OCI-LY3 (cell line): ENCODE measurements at regions not wholly inside any gene's neighbourhood (a gene's known extent, or its start where the extent isn't known, plus 50 kb on each side); places are given as distances from the start of the nearest gene placed in this dataset.

Experiments
- H2AFZ ChIP-seq: fragments of 200-600, 300-600 bp; shearing (Covaris generic); 2 replicates; pipeline ENCODE4 v1.6.0; 2014; ENCODE audit warnings: antibody characterized with exemption, low read depth, low read length
- H3K27ac ChIP-seq: fragments of 200-600, 300-600 bp; sonication (generic); 2 replicates; pipeline ENCODE4 v1.5.1; 2014; ENCODE audit warnings: mild to moderate bottlenecking, low read length, moderate library complexity, mixed read lengths
- H3K27me3 ChIP-seq: fragments of 200-600, 300-600 bp; sonication (generic); 2 replicates; pipeline ENCODE4 v1.6.1; 2014; ENCODE audit warnings: low read depth, low read length, mixed read lengths
- H3K36me3 ChIP-seq: fragments of 200-600, 300-600 bp; sonication (generic); replicated peaks from 2 replicates; pipeline ENCODE3; 2014; ENCODE audit warnings: low read depth, low read length, mixed read lengths
- H3K4me1 ChIP-seq: fragments of 300-600, 200-600 bp; sonication (generic); 2 replicates; pipeline ENCODE4 v1.6.1; 2014; ENCODE audit warnings: low read length, mixed read lengths
- H3K4me2 ChIP-seq: fragments of 200-600, 300-600 bp; sonication (generic); 2 replicates; pipeline ENCODE4 v1.6.1; 2014; ENCODE audit warnings: low read length, mixed read lengths
- H3K4me3 ChIP-seq: fragments of 300-600, 200-600 bp; sonication (generic); 2 replicates; pipeline ENCODE4 v1.5.1; 2014; ENCODE audit warnings: antibody characterized with exemption, mild to moderate bottlenecking, low read length, moderate library complexity
- H3K79me2 ChIP-seq: fragments of 300-600, 200-600 bp; shearing (Covaris generic); 2 replicates; pipeline ENCODE4 v1.6.1; 2014; ENCODE audit warnings: mild to moderate bottlenecking, low read length, mixed read lengths
- H3K9ac ChIP-seq: fragments of 300-600, 200-600 bp; shearing (Covaris generic); 2 replicates; pipeline ENCODE4 v1.6.0; 2014; ENCODE audit warnings: mild to moderate bottlenecking, low read length, moderate library complexity
- H3K9me3 ChIP-seq: fragments of 200-600, 300-600 bp; shearing (Covaris generic); 2 replicates; pipeline ENCODE4 v1.6.1; 2014; ENCODE audit warnings: low read length, mixed read lengths; ENCODE audit not compliant: insufficient read depth
- H4K20me1 ChIP-seq: fragments of 200-600, 300-600 bp; sonication (generic); 2 replicates; pipeline ENCODE4 v1.6.1; 2016; ENCODE audit warnings: low read length, mixed read lengths; ENCODE audit not compliant: insufficient read depth
- CTCF ChIP-seq: fragments of 200-600, 300-600 bp; sonication (generic); IDR thresholded peaks from 2 replicates; pipeline ENCODE4 v1.5.1; 2014; ENCODE audit warnings: antibody characterized with exemption, low read length, low read depth
- EZH2phosphoT487 ChIP-seq: fragments of 200-600 bp; shearing (Covaris generic); IDR thresholded peaks from 2 replicates; pipeline ENCODE4 v1.6.1; 2018; ENCODE audit warnings: antibody characterized with exemption, mixed run types, low read depth

DNA sequence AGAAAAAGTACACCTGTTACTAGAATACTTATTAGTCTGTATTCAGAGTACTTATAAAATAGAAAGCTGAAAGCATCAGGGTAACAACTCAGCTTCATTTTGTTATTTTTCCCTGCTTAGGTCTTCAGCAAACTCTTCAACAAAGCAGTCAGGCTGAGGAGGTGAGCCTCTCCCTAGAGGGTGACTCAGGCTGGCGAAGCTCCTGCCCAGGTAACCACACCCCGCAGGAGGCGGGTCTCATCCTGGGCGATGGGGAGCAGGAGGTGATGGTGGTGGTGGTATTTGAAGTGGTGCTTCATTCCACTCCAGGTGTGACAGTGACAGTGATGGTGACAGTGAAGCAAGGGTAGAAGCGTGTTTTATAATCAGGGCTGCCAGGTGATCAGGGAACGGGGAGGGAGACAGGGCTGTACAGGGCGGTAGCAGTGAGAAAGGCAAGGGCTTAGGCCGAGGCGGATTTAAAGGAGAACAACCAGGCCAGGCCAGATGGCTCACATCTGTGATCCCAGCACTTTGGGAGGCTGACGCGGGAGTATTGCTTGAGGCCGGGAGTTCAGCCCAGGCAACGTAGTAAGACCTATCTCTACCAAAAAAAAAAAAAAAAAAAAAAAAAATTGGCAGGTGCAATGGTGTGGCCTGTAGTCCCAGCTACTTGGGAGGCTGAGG lies 127.1 kb downstream of the SOCS6 start:
- peaks cover 25% of the 10 kb centered on the region for H3K4me1 ChIP-seq
- H2AFZ ChIP-seq, result no peak overlapping the region
- no peaks in the 10 kb centered on the region for H3K36me3 ChIP-seq
- no peak overlapping the region for H3K4me2 ChIP-seq
- no peak overlapping the region for H3K9ac ChIP-seq
- H3K79me2 ChIP-seq, result no peaks in the 10 kb centered on the region
- H4K20me1 ChIP-seq, result no peaks in the 10 kb centered on the region
- H3K27ac ChIP-seq, result no peak overlapping the region
- H3K4me3 ChIP-seq, result no peak overlapping the region
- TF ChIP-seq EZH2phosphoT487 (no peak), CTCF (no peak)
- peaks cover 33% of the 10 kb centered on the region for H3K27me3 ChIP-seq
- H3K9me3 ChIP-seq, result no peaks in the 10 kb centered on the region

- Histone ChIP-seq H2AFZ (no peak overlapping the region), H3K4me1 (peaks cover 20% of the 10 kb centered on the region)
Observed at GRCh38 chr18:70414315-70414900, 125.6 kb downstream of the SOCS6 start.

DNA sequence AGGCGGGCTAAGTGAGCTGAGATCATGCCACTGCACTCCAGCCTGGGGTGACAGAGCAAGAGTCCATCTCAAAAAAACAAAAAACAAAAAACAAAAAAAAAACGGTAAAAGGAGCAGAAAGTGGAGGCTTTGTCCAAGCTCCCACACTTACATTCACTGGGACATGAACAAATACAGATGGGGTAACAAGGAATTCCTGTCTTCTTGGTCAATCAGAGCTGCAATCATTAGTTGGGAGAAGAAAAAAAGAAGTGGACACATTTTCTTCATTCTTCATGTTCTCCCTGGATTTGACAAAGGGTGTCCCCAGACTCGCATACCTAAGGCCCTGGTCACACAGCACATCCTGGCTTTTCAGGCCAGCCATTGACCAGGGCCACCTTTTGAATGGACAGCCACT lies 124.6 kb downstream of the SOCS6 start:
- H3K4me2 ChIP-seq, result no peak overlapping the region
- no peaks in the 10 kb centered on the region for H3K36me3 ChIP-seq
- peaks cover 13% of the 10 kb centered on the region for H3K27me3 ChIP-seq
- peaks cover 10% of the 10 kb centered on the region for H3K4me1 ChIP-seq
- no peak overlapping the region for H3K9ac ChIP-seq
- H3K4me3 ChIP-seq, result no peak overlapping the region
- no peaks in the 10 kb centered on the region for H3K9me3 ChIP-seq
- no peak overlapping the region for H3K27ac ChIP-seq
- H2AFZ ChIP-seq, result no peak overlapping the region
- TF ChIP-seq CTCF (no peak), EZH2phosphoT487 (no peak)
- no peaks in the 10 kb centered on the region for H4K20me1 ChIP-seq
- no peaks in the 10 kb centered on the region for H3K79me2 ChIP-seq

More at GRCh38 chr18:70414315-70414900, 125.6 kb downstream of the SOCS6 start:
- no peak overlapping the region for H3K9ac ChIP-seq
- H3K27me3 ChIP-seq, result peaks cover 19% of the 10 kb centered on the region
- H3K27ac ChIP-seq, result no peak overlapping the region
- no peaks in the 10 kb centered on the region for H3K36me3 ChIP-seq
- no peak for TF ChIP-seq CTCF
- TF ChIP-seq EZH2phosphoT487, result no peak
- no peak overlapping the region for H3K4me2 ChIP-seq
- H3K4me3 ChIP-seq, result no peak overlapping the region
- H3K79me2 ChIP-seq, result no peaks in the 10 kb centered on the region
- no peaks in the 10 kb centered on the region for H4K20me1 ChIP-seq
- no peaks in the 10 kb centered on the region for H3K9me3 ChIP-seq

DNA sequence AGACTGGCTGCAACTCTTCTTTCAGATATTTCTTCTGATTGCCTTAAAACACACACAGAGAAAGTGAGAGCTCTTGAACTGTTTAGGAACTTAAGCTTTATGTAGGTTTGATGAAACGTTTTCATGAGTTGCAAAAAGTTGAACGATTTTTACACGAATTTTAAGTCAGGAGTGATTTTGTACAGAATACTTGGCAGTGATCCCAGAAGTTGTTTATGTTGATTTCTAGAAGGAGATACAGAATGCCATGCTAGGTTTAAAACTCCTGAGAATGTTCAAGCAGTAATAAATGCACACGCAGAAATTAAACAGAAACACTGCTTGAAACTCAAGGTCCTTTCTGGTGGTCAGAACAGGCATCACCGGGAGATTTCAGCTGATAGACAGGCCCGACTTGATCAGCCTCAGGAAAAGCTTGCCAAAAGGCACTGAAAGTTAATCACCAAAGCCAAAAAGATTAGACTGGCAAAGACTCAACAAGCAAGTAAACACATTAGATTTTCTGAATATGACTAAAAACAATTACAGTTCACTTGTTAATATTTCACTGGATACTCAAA lies 123.1 kb downstream of the SOCS6 start:
- Histone ChIP-seq H3K9me3 (no peaks in the 10 kb centered on the region), H2AFZ (no peak overlapping the region), H3K27ac (no peak overlapping the region), H3K9ac (no peak overlapping the region), H3K79me2 (no peaks in the 10 kb centered on the region), H3K36me3 (no peaks in the 10 kb centered on the region), H3K27me3 (0 out of 2 replicates have a peak, but pooled peaks cover 3% of the 10 kb centered on the region), H4K20me1 (no peaks in the 10 kb centered on the region), H3K4me3 (no peak overlapping the region), H3K4me1 (peaks cover 6% of the 10 kb centered on the region), H3K4me2 (no peak overlapping the region)
- TF ChIP-seq CTCF (no peak), EZH2phosphoT487 (no peak)
